ENCODE measurements at regions not wholly inside any gene's neighbourhood (a gene's known extent, or its start where the extent isn't known, plus 50 kb on each side); places are given as distances from the start of the nearest gene placed in this dataset.
A peak's percentile ranks its signal among the peaks of the same experiment; 100 is the strongest.

DNA sequence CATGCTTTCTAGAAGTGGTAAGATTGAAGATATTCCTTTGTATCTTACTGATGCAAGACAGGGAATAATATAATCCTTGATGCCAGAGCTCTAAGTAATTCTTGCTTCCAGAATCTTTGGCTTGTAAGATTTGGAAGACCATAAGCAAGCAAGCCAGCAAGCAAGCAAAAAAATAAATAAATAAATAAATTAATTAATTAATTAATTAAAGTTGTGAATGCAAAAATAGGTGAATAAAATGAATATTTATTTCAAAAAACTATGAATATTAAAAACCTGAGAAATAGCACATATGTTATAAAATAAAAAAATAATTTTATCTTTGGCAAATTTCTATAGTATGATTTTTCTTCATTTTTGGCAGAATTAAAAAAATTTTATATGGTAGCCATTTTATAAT, 750.2 kb upstream of the ARRDC4 start:
- Mint-ChIP-seq H3K4me3 (no peak overlapping the region), H3K27ac (no peak overlapping the region), H3K4me1 (peaks cover 7% of the 10 kb centered on the region), H3K9me3 (peaks cover 5% of the 10 kb centered on the region), H3K27me3 (ENCODE audit: low read depth, poor library complexity) (peaks cover 4% of the 10 kb centered on the region), H3K36me3 (ENCODE audit: low read depth) (no peaks in the 10 kb centered on the region)
- TF ChIP-seq, protein P1, sequence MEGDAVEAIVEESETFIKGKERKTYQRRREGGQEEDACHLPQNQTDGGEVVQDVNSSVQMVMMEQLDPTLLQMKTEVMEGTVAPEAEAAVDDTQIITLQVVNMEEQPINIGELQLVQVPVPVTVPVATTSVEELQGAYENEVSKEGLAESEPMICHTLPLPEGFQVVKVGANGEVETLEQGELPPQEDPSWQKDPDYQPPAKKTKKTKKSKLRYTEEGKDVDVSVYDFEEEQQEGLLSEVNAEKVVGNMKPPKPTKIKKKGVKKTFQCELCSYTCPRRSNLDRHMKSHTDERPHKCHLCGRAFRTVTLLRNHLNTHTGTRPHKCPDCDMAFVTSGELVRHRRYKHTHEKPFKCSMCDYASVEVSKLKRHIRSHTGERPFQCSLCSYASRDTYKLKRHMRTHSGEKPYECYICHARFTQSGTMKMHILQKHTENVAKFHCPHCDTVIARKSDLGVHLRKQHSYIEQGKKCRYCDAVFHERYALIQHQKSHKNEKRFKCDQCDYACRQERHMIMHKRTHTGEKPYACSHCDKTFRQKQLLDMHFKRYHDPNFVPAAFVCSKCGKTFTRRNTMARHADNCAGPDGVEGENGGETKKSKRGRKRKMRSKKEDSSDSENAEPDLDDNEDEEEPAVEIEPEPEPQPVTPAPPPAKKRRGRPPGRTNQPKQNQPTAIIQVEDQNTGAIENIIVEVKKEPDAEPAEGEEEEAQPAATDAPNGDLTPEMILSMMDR (IDR thresholded peaks at IDR 0.05): no peak
- DNase-seq: no peak

DNA sequence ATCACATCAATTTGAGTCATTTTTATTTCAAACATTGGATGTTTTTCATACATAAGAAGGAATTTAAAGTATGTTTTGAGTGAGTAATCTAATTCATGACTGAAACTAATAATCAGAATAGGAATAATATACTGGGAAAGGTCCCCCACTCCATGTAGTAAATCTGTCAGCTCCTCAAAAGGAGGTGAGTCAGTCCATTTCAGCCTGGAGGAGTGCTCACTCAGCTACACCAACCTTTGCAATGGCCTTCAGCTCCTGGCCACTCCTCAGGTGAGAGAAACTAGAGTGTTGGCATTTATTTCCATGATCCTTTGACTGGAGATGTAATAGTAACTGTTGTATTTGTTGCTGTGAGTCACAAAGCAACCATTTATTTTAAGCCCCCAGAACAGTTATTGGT, 744.9 kb upstream of the ARRDC4 start:
- TF ChIP-seq, protein P1 (IDR thresholded peaks at IDR 0.05): no peak
- peaks cover 7% of the 10 kb centered on the region for H3K4me1 Mint-ChIP-seq
- no peaks in the 10 kb centered on the region for H3K36me3 Mint-ChIP-seq (ENCODE audit: low read depth)
- H3K27ac Mint-ChIP-seq: no peak overlapping the region
- peaks cover 4% of the 10 kb centered on the region for H3K27me3 Mint-ChIP-seq (ENCODE audit: low read depth, poor library complexity)
- no peak overlapping the region for H3K4me3 Mint-ChIP-seq
- H3K9me3 Mint-ChIP-seq: peaks cover 4% of the 10 kb centered on the region
- no peak for DNase-seq

DNA sequence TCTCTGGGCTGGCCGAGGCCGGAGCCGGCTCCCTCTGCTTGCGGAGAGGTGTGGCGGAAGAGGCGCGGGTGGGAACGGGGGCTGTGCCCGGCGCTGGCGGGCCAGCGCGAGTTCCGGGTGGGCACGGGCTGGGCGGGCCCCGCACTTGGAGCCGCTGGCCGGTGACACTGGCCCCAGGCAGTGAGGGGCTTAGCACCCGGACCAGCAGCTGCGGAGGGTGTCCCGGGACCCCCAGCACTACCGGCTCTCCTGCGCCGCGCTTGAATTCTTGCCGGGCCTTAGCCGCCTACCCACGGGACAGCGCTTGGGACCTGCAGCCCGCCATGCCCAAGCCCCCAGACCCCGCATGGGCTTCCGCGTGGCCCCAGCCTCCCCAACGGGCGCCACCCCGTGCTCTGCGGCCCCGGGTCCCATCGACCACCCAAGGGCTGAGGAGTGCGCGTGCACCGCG, 736.3 kb upstream of the ARRDC4 start:
- no peaks in the 10 kb centered on the region for H3K4me1 Mint-ChIP-seq
- H3K4me3 Mint-ChIP-seq: no peak overlapping the region
- H3K27me3 Mint-ChIP-seq (ENCODE audit: low read depth, poor library complexity): peaks cover 3% of the 10 kb centered on the region
- no peak for DNase-seq
- TF ChIP-seq, protein P1 (IDR thresholded peaks at IDR 0.05): no peak
- peaks cover 70% of the 10 kb centered on the region for H3K9me3 Mint-ChIP-seq
- H3K27ac Mint-ChIP-seq: no peak overlapping the region
- peaks cover 34% of the 10 kb centered on the region for H3K36me3 Mint-ChIP-seq (ENCODE audit: low read depth)

DNA sequence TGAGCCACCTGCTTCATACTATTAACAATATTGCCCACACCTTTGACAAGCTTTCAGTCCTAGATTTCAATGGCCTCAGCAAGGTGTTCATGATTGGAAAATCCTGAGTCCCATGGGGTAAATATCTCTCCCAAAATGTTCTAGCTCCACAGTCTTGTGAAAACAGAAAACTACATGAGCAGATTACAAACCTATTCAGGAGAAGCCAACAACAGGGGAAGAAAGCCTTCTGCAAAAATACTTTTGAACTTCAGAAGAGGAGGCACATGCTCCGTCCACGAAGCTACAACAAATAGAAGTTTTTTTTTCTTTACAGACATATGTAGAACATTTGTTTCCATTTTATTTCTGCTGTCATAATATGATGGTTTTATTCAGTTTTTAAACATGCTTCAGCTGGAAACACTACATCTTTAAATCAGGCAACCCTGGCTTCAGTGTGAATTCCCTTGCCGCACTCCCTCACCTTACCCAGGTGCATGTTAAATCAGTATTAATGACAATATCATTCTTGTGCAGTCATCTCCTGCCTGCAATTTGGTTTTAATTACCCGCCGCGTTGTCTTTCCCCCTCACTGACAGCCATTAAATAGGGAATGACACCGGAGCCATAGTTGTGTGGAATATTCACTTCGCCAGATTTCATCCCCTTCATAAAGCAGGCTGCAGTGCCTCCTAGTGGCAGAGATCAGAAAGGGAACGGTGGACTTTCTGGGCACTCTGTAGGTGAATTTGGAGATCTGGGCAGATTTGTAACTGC, 725.5 kb upstream of the ARRDC4 start:
- DNase-seq: peak; percentile 74
- TF ChIP-seq, protein P1 (IDR thresholded peaks at IDR 0.05): peak; percentile 91
- Mint-ChIP-seq H3K4me3 (peak overlapping the region; percentile 11), H3K27me3 (ENCODE audit: low read depth, poor library complexity) (peaks cover 11% of the 10 kb centered on the region), H3K4me1 (peaks cover 27% of the 10 kb centered on the region), H3K9me3 (peaks cover 32% of the 10 kb centered on the region), H3K27ac (peak overlapping the region; percentile 40), H3K36me3 (ENCODE audit: low read depth) (peaks cover 21% of the 10 kb centered on the region)

DNA sequence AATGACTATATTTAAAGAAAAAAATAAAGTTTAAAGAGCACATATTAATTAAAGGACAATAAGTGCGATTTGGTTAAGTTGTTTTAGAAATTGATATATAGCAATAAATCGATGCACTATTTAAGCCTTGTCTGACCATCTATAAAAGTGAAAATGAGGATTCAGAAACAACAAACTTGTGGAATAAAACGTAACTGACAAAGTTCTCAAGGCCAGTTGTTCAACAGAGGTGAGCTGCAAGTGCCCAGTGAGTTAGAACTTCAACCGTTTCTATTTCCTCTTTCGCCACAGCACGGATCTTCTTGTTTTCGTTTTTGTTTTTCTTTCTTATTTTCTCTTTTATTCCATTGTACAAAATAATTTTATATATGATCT, 724.9 kb upstream of the ARRDC4 start:
- Mint-ChIP-seq H3K9me3 (peaks cover 30% of the 10 kb centered on the region), H3K27me3 (ENCODE audit: low read depth, poor library complexity) (peaks cover 11% of the 10 kb centered on the region), H3K4me1 (peaks cover 24% of the 10 kb centered on the region), H3K27ac (no peak overlapping the region), H3K36me3 (ENCODE audit: low read depth) (peaks cover 19% of the 10 kb centered on the region), H3K4me3 (no peak overlapping the region)
- TF ChIP-seq, protein P1 (IDR thresholded peaks at IDR 0.05): no peak
- no peak for DNase-seq

DNA sequence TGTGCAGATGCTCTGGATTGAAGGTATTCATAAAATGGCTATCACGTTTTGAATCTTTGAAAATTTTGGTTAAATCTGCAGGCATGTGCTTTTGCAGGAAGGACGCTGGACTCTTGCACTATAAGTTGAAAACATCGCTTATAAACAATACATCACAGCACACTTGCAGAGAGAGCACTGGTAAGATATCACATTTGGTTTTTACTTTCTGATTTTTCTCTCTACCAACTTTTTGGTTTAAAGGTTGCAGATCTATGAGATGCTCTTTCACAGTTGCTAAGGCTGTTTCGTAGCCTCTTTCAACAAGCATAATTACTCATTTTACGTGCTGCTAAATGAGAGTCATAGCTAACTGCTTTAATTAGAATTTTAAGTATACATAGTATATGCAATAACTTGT, 724.4 kb upstream of the ARRDC4 start:
- TF ChIP-seq, protein P1 (IDR thresholded peaks at IDR 0.05): no peak
- H3K4me1 Mint-ChIP-seq: peaks cover 22% of the 10 kb centered on the region
- DNase-seq: no peak
- no peak overlapping the region for H3K27ac Mint-ChIP-seq
- no peak overlapping the region for H3K4me3 Mint-ChIP-seq
- peaks cover 16% of the 10 kb centered on the region for H3K36me3 Mint-ChIP-seq (ENCODE audit: low read depth)
- H3K9me3 Mint-ChIP-seq: peaks cover 27% of the 10 kb centered on the region
- H3K27me3 Mint-ChIP-seq (ENCODE audit: low read depth, poor library complexity): peaks cover 11% of the 10 kb centered on the region
